ENCODE measurements at regions not wholly inside any gene's neighbourhood (a gene's known extent, or its start where the extent isn't known, plus 50 kb on each side); places are given as distances from the start of the nearest gene placed in this dataset.

- WGBS, 2 donors = 82 to 88% methylated on average over 2 of the region's 2 CpGs
- H3K27me3 ChIP-seq = no peaks in the 10 kb centered on the region
- no peak overlapping the region for H3K4me3 ChIP-seq (replicated peaks in 1 of 3)
- TF ChIP-seq, protein P1, sequence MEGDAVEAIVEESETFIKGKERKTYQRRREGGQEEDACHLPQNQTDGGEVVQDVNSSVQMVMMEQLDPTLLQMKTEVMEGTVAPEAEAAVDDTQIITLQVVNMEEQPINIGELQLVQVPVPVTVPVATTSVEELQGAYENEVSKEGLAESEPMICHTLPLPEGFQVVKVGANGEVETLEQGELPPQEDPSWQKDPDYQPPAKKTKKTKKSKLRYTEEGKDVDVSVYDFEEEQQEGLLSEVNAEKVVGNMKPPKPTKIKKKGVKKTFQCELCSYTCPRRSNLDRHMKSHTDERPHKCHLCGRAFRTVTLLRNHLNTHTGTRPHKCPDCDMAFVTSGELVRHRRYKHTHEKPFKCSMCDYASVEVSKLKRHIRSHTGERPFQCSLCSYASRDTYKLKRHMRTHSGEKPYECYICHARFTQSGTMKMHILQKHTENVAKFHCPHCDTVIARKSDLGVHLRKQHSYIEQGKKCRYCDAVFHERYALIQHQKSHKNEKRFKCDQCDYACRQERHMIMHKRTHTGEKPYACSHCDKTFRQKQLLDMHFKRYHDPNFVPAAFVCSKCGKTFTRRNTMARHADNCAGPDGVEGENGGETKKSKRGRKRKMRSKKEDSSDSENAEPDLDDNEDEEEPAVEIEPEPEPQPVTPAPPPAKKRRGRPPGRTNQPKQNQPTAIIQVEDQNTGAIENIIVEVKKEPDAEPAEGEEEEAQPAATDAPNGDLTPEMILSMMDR (IDR thresholded peaks at IDR 0.05) = no peak
- TF ChIP-seq POLR2A (IDR thresholded peaks at IDR 0.05) = no peak
- no peaks in the 10 kb centered on the region for H3K4me1 ChIP-seq
- H3K27ac ChIP-seq = no peak overlapping the region
- DNase-seq = no peak
- no peaks in the 10 kb centered on the region for H3K9me3 ChIP-seq
- no peaks in the 10 kb centered on the region for H3K36me3 ChIP-seq
- intact Hi-C loops (cut with DNase I) = no loop called here
Measured at GRCh38 chr11:39617971-39618370, 1841.5 kb downstream of the LRRC4C start.

DNA sequence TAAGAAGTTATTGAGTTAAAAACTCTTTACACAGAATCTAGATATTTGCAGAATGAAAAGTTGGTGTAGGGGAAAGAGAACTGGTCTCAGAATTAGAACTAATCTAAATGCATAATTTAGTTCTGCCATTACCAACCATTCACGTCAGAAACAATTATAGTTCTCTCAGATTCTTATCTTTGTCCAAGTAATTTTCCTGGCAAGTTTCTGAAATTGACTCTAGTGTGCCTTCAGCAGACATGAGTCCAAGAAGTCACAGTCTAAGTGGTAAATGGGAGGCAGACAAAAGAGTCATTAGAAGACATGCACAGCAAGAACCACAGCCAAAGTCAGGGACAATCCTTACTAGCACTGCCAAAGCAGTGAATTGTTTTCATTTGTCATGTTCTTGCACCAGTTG, 1870.1 kb downstream of the LRRC4C start:
- Histone ChIP-seq H3K9me3 (no peaks in the 10 kb centered on the region), H3K27me3 (no peaks in the 10 kb centered on the region), H3K4me3 (replicated peaks in 1 of 3) (no peak overlapping the region), H3K27ac (no peak overlapping the region), H3K36me3 (no peaks in the 10 kb centered on the region), H3K4me1 (no peaks in the 10 kb centered on the region)
- no peak for DNase-seq
- TF ChIP-seq POLR2A (IDR thresholded peaks at IDR 0.05) = no peak
- TF ChIP-seq, protein P1 (IDR thresholded peaks at IDR 0.05) = no peak
- 63 to 84% methylated on average over 1 of the region's 1 CpG for whole genome bisulfite sequencing, 2 donors
- intact Hi-C loops (cut with DNase I) = no loop called here

GRCh38 chr11:39586036-39586435, 1873.4 kb downstream of the LRRC4C start:
- Histone ChIP-seq H3K9me3 (no peaks in the 10 kb centered on the region), H3K4me3 (replicated peaks in 1 of 3) (no peak overlapping the region), H3K27me3 (no peaks in the 10 kb centered on the region), H3K4me1 (no peaks in the 10 kb centered on the region), H3K36me3 (no peaks in the 10 kb centered on the region), H3K27ac (no peak overlapping the region)
- TF ChIP-seq, protein P1 (IDR thresholded peaks at IDR 0.05) = no peak
- no peak for TF ChIP-seq POLR2A (IDR thresholded peaks at IDR 0.05)
- no peak for DNase-seq
- 73 to 91% methylated on average over 1 of the region's 1 CpG for WGBS, 2 donors
- intact Hi-C loops (cut with DNase I) = no loop called here

DNA sequence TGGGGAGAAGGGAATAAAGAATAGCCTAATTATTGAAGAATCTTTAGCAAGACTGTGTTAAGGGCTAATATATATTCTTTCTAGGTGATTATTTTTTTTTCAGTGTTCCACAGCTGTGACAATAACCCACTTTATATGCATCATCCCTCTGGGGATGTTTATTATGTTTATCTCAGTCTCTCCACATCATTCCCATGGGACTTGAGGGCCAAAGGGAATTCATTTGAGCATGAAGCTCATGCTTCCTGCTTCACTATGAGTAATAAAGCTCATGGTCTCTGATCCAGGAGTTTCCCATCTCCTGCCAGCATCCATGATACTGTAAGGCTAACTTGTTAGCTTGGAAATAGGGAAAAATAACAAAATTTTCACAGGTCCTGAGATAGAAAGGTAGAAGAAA, 1888.4 kb downstream of the LRRC4C start:
- Histone ChIP-seq H3K9me3 (no peaks in the 10 kb centered on the region), H3K4me1 (no peaks in the 10 kb centered on the region), H3K27me3 (no peaks in the 10 kb centered on the region), H3K4me3 (replicated peaks in 1 of 3) (no peak overlapping the region), H3K36me3 (no peaks in the 10 kb centered on the region), H3K27ac (no peak overlapping the region)
- no peak for DNase-seq
- TF ChIP-seq, protein P1 (IDR thresholded peaks at IDR 0.05) = no peak
- TF ChIP-seq POLR2A (IDR thresholded peaks at IDR 0.05) = no peak
- intact Hi-C loops (cut with DNase I) = no loop called here

DNA sequence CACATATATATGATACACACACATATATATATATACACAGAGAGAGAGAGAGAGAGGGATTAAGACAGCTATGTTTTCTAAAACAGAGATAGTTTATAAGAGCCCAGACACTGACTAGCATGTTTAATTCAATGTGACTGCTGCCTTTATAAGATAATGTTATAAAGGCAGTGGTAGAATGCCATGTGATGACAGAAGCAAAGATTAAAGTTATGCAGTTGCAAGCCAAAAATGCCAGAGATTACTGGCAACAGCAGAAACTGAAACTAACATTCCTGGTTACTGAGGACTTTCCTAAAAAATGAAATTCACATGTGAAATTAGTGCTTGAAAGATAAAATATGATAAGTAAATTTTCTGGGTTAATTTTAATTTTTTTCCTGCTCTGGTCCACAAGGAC, 1888.9 kb downstream of the LRRC4C start:
- Histone ChIP-seq H3K36me3 (no peaks in the 10 kb centered on the region), H3K9me3 (no peaks in the 10 kb centered on the region), H3K27me3 (no peaks in the 10 kb centered on the region), H3K27ac (no peak overlapping the region), H3K4me1 (no peaks in the 10 kb centered on the region), H3K4me3 (replicated peaks in 1 of 3) (no peak overlapping the region)
- TF ChIP-seq, protein P1 (IDR thresholded peaks at IDR 0.05) = no peak
- no peak for TF ChIP-seq POLR2A (IDR thresholded peaks at IDR 0.05)
- no peak for DNase-seq
- intact Hi-C loops (cut with DNase I) = no loop called here

All from thyroid gland (tissue), 4 donors.